Smooth muscle cell of the brain vasculature (primary cell): ENCODE measurements at regions not wholly inside any gene's neighbourhood (a gene's known extent, or its start where the extent isn't known, plus 50 kb on each side); places are given as distances from the start of the nearest gene placed in this dataset.
"Not testable (repeated sequence)": the region's sequence is repeated elsewhere in the genome, so short reads cannot be mapped to it uniquely, and the experiment has no call there.

Experiments used
- DNase-seq: peaks from one replicate; pipeline ENCODE4 v3.0.0-alpha.2; 2012; ENCODE audit warnings: low read depth, low spot score

GRCh38 chr22:22372086-22372485 is 127.5 kb downstream of the VPREB1 start:
- no peak for DNase-seq

DNA sequence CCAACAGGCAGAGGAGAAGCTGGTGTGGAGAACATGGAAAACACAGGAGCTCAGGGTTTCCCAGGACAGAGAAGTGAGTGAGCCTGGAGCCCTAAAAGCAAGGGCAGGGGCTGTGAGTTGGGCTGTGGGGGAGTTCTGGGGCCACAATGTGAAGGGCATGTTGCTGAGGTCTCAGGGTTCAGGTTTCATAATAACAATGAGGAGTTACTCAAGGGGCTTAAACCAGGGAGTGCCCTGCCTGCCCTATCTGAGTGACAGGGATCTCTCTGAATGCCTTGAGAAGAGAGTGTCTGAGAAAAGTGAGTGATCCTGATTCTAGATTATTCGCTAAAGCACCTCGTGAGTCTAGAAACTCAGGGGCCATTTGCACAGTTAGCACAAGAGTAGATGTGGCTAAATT is 129.6 kb downstream of the VPREB1 start:
- DNase-seq: no peak

- DNase-seq: no peak
These were observed 130.0 kb downstream of the VPREB1 start for GRCh38 chr22:22374579-22374978.

GRCh38 chr22:22375576-22376351 is 131.2 kb downstream of the VPREB1 start:
- DNase-seq: no peak

DNA sequence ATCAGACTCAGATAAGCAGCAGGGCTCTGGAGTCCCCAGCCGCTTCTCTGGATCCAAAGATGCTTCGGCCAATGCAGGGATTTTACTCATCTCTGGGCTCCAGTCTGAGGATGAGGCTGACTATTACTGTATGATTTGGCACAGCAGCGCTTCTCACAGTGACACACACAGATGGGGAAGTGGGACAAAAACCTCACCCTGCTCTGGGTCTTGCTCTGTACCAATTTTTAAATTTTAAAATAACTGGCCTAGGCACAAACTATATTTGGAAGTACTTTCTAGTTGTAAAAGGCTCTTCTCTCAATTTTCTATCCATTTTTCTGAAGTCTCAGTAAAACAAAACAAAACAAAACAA is 131.7 kb downstream of the VPREB1 start:
- no peak for DNase-seq

- not testable (repeated sequence) for DNase-seq
These were observed 131.7 kb downstream of the ZNF280B start for GRCh38 chr22:22376884-22377283.

DNA sequence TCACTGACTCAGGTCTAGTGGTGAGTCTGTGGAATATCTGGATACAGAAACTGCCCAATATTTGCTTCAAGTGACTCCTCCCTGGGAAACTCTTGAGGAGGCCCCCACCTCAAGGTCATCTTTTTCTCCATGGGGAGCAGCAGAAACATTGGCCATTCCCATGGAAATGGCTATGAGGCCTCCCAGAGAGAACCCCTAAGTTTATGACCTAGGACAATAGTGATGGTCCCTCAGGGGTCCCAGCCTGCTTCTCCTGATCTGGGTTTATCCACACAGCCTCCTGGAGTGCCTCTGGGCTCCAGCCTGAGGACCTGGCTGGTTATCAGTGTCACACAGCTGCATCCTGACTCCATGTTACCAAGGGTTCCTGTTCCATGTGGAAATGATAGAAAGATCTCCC is 131.2 kb downstream of the ZNF280B start:
- no peak for DNase-seq

- DNase-seq: no peak
These were observed 129.8 kb downstream of the ZNF280B start for GRCh38 chr22:22378446-22379415.

DNA sequence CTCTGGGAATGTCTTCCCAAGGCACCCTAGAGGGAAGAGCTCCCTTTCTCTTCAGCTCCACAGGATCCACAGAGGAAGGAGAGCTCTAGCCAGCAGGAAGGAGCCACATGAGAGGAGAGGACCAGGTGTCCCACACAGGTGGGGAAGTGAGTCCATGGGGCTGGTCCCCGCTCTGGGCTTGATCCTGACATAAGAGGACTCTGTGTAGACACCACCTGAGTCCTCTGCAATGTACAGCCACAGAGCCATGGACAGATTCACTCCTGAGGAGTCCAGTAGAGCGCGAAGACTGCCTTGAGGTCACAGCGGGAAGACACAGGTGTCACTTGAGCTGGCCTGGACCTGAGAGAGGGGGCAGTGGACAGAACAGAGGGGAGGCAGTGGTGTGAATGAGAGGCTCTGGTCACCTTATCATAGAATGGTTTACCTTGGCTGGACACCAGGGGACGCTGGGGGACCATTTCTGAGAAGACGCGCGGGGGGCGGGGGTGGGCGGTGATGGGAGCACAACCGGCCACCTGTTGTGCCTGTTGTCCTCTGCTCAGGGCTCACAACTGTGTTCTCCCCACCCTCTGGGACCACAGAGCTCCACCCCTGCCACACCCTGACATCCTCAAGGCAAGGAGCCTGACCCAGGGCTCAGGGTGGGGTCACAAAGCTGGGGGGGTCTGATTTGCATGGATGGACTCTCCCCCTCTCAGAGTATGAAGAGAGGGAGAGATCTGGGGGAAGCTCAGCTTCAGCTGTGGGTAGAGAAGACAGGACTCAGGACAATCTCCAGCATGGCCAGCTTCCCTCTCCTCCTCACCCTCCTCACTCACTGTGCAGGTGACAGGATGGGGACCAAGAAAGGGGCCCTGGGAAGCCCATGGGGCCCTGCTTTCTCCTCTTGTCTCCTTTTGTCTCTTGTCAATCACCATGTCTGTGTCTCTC is 128.2 kb downstream of the ZNF280B start:
- DNase-seq: no peak

- DNase-seq: not testable (repeated sequence)
These were observed 127.2 kb downstream of the ZNF280B start for GRCh38 chr22:22381292-22381691.

- no peak for DNase-seq
These were observed 124.3 kb downstream of the ZNF280B start for GRCh38 chr22:22384267-22384666.

DNA sequence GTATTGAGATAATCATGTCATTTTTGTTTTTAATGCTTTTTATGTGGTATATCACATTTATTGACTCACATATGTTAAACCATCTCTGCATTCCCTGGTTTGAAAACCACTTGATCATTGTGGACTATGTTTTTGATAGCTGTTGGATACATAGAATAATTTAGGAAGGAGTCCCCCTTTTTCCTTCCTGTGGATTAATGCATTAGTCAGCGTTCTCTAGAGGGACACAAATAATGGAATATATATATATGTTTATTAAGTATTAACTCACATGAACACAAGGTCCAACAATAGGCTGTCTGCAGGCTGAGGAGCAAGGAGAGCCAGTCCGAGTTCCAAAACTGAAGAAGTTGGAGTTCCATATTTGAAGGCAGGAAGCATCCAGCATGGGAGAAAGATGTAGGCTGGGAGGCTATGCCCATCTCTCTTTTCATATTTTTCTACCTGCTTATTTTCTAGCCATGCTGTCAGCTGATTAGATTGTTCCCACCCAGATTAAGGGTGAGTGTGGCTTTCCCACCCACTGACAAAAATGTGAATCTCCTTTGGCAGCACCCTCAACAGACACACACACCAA is 123.8 kb downstream of the ZNF280B start:
- no peak for DNase-seq

DNA sequence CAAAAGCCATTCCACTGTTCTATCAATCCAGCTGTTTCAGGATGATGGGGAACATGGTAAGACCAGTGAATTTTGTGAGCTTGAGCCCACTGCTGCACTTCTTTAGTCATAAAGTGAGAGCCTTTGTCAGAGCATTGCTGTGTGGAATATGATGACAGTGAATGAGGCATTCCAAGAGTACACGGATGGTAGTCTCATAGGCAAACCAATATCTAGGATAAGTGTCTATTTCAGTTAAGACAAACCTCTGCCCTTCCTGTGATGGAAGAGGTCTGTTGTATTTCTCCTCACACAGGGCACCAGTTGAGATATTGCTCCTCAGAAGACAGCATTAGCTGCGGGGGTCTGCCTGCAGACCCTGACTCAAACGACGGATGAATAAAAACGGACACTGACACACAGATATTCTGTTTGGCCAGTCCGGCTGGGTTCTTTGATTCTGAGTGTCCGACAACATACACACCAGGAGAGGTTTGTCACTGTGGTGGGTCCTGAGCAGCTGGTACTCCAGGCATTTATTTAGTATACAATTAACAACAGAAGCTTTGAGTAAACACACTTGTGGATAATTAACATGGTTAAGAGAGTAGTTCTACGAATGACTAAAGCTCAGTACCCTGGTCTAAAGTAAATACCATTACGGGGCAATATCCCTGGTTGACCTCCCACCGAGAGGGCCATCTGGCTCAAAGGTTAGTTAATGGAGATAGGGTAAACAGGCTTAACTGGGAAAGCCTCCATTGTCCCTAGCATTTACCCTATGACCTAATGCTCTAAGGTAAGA is 121.7 kb downstream of the ZNF280B start:
- DNase-seq: no peak

DNA sequence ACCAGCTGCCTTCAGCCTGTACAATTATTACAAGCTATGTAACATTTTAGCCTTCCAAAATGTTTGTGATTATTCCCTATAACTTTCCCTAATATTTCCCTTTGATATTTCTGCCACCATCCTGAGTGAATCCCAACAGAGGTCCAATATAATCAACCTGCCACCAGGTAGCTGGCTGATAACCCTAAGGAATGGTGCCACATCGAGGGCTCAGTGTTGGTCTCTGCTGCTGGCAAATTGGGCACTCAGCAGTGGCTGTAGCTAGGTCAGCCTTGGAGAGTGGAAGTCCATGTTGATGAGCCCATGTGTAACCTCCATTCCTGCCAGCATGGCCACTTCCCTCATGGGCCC is 121.2 kb downstream of the ZNF280B start:
- no peak for DNase-seq

DNA sequence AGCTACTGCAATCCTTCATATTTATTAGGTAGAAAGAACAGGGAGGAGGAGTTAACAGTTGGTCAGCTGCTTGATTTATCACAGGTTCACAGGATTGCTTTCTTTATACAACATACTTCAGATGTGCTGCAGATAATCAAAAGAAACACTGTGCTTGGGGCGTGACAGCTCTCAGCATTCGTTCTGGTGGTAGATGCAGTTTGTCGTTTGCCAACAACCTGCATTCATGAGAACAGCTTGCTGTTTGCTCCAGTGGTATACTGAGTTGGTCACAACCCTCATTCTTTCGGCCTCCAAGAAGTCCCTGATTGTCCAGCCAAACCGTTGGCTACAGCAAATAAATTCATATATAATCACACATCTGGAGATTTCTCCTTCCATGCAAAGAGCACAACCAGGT is 120.5 kb downstream of the ZNF280B start:
- DNase-seq: no peak

DNA sequence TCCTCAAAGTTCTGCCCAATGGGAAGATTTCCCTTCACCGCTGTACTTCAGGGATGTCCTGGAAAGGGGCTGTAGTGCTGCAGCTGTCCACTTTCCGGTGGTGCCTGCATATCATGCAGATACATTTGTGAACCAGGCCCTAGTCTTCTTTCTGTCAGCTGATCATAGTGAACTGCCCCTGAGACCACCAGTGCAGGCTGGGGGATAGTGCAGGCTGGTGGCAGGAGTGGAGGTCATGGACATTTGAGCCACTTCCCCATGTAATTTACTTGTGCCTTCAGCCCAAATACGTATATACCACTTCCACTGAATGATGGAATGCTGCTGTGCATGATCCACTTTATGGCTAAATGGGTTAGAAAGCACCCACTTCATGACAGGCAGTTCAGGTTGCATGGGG is 120.0 kb downstream of the ZNF280B start:
- no peak for DNase-seq

GRCh38 chr22:22389467-22389866 is 119.1 kb downstream of the ZNF280B start:
- no peak for DNase-seq

- no peak for DNase-seq
These were observed 117.6 kb downstream of the ZNF280B start for GRCh38 chr22:22390989-22391388.

DNA sequence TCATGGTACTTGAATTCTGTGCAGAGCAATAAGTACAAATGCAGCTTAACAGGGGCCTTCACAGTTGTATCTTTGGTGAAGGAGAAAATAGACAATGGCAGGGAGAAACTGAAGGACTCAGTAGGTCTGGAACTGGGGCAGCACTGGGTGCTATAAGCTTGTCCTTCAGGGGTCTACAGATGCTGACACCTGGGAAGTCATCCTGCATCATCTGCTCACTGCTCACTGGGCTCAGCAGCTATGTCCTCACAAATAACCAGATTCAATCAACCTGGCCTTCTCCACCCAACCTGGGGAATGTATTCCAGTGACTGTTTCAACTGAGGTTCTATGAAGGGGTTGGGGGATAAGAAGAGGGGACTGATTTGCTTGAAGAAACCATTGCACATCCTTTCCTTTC is 117.0 kb downstream of the ZNF280B start:
- no peak for DNase-seq

DNA sequence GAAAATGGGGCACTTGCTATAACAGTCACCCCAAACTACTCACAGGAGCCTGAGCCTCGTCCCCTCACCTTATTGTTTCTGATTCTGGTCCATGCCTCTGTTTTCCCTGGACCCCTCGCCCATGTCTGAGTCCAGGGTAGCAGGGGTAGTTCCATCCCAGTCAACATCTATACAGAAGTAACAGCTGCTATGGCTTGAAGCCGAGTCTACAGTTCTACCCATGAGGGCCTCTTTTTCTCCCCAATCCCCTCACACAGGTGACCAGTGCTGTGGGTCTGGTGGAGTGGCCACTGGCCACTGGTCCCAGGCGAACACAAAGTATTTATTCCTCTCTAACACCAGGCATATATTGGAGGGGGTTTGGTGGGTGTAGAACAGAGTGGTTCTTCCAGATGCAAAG is 116.4 kb downstream of the ZNF280B start:
- DNase-seq: no peak

GRCh38 chr22:22394591-22394990 is 114.0 kb downstream of the ZNF280B start:
- no peak for DNase-seq
